ENCODE measurements at regions not wholly inside any gene's neighbourhood (a gene's known extent, or its start where the extent isn't known, plus 50 kb on each side); places are given as distances from the start of the nearest gene placed in this dataset.
A peak's percentile ranks its signal among the peaks of the same experiment; 100 is the strongest.

DNA sequence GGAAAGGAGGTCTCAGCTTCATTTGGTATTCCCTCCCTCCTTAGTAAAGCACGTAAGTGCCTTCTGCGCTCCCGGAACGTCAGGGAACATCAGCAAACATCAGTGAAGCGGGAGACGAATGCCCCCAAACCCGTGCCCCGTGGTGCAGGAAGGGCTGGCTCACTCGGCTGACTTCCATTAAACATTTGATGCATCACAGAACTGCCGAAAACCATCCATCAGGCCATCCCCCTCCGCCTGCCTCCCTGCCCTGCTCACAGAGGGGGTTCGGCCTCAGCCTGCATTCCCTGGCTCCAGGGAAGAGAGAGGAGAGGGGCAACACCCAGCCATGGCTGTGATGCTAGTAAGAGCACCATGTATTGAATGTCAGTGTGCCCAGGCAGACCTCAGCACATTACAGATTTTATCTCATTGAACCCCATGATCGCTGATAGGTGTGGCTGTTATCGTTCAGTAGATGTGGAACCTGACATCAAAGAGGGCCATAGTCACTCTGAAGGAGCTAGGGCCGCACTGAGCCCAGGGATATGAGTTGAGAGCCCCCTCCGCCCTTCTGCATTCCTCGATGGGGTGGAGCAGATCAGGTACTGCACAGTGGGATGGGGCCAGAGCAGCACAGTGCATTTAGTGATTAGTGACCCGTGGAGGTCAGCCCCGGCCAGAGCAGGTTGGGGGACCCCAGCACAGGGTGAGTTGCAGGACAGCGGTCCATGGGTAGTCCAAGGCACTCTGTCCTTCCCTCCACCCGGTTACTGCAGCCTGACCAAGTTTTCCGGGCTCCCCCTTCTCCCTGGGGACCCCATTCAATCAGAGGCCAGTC, 146.4 kb downstream of the RPS24 start:
- H3K27ac Mint-ChIP-seq (ENCODE audit: low read depth, unreplicated experiment) = no peak overlapping the region
- CTCF ChIA-PET = interaction anchor here (0.5 to 1.1 kb wide), 2 partner anchors 166 to 1015 kb away, joined by 3 read pairs; no protein-coding TSS in a partner anchor
- peaks cover 35% of the 10 kb centered on the region for H3K27me3 Mint-ChIP-seq (ENCODE audit: insufficient read depth, unreplicated experiment)
- TF ChIP-seq, protein P1, sequence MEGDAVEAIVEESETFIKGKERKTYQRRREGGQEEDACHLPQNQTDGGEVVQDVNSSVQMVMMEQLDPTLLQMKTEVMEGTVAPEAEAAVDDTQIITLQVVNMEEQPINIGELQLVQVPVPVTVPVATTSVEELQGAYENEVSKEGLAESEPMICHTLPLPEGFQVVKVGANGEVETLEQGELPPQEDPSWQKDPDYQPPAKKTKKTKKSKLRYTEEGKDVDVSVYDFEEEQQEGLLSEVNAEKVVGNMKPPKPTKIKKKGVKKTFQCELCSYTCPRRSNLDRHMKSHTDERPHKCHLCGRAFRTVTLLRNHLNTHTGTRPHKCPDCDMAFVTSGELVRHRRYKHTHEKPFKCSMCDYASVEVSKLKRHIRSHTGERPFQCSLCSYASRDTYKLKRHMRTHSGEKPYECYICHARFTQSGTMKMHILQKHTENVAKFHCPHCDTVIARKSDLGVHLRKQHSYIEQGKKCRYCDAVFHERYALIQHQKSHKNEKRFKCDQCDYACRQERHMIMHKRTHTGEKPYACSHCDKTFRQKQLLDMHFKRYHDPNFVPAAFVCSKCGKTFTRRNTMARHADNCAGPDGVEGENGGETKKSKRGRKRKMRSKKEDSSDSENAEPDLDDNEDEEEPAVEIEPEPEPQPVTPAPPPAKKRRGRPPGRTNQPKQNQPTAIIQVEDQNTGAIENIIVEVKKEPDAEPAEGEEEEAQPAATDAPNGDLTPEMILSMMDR (IDR thresholded peaks at IDR 0.05; ENCODE audit: unreplicated experiment) = no peak
- H3K36me3 Mint-ChIP-seq (ENCODE audit: insufficient read depth, unreplicated experiment) = no peaks in the 10 kb centered on the region
- H3K4me3 Mint-ChIP-seq (ENCODE audit: unreplicated experiment) = no peak overlapping the region
- POLR2A ChIA-PET = no interaction called here
- DNase-seq (ENCODE audit: unreplicated experiment) = no peak
- no TSS peak for BruUV-seq (replicated peaks)
- intact Hi-C loops (cut with micrococcal nuclease) = no loop called here
- peaks cover 6% of the 10 kb centered on the region for H3K4me1 Mint-ChIP-seq (ENCODE audit: insufficient read depth, unreplicated experiment)
- H3K9me3 Mint-ChIP-seq (ENCODE audit: unreplicated experiment) = no peaks in the 10 kb centered on the region

DNA sequence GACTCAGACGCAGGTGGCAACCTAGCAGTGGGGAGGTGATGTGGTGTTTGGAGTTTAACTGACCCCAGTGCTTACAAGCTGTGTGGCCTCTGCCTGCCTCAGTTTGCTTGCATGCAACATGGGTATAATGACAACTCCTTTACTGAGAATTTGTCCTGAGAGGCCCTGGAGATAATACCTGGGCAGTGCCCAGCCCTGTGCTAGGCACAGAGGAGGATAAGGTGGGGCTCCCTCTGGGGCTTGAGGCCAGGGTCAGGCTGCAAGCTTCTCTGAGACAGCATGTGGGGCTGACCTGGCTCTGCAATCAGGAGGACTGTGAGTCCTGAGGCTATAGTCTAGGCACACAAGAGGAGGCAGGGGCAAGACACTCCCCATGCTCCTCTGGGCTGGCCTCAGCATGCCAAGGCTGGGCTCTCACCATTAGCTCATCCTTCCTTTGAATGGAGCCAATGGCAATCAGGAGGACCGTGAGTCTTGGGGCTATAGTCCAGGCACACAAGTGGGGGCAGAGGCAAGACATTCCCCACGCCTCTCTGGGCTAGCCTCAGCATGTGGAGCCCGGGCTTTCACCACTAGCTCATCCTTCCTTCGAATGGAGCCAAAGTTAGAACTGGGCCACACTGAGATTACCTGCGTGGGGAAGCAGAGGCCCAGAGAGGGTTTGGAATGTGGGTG, 147.9 kb downstream of the RPS24 start:
- intact Hi-C loops (cut with micrococcal nuclease) = no loop called here
- TF ChIP-seq, protein P1 (IDR thresholded peaks at IDR 0.05; ENCODE audit: unreplicated experiment) = no peak
- Mint-ChIP-seq H3K27ac (ENCODE audit: low read depth, unreplicated experiment) (no peak overlapping the region), H3K27me3 (ENCODE audit: insufficient read depth, unreplicated experiment) (peaks cover 35% of the 10 kb centered on the region), H3K36me3 (ENCODE audit: insufficient read depth, unreplicated experiment) (no peaks in the 10 kb centered on the region), H3K9me3 (ENCODE audit: unreplicated experiment) (no peaks in the 10 kb centered on the region), H3K4me3 (ENCODE audit: unreplicated experiment) (no peak overlapping the region), H3K4me1 (ENCODE audit: insufficient read depth, unreplicated experiment) (peaks cover 6% of the 10 kb centered on the region)
- peak; percentile 6 for DNase-seq (ENCODE audit: unreplicated experiment)
- ChIA-PET CTCF (interaction anchor here (0.6 kb wide), 1 partner anchor 285 kb away, joined by 4 read pairs; no protein-coding TSS in a partner anchor), POLR2A (no interaction called here)
- no TSS peak for BruUV-seq (replicated peaks)

DNA sequence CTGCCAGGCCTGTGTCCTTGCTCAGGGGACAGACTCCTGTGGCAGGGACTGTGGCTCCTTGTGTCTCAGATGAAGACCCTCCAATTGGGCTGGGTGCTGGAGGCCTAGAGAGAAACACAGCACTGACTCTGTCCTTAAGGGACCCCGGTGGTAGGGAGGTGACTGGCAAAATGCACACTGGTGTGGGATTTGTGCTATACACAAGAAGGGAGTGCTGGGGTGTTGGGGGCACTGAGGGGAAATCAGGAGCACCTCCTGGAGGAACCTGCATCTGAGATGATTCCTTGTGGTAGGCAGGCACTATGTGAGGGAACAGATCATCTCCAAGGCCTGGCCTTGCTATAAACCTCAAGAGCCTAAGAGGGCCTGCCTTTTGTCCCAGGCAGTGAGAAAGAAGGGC, 149.2 kb downstream of the RPS24 start:
- DNase-seq (ENCODE audit: unreplicated experiment) = no peak
- Mint-ChIP-seq H3K36me3 (ENCODE audit: insufficient read depth, unreplicated experiment) (no peaks in the 10 kb centered on the region), H3K4me1 (ENCODE audit: insufficient read depth, unreplicated experiment) (peaks cover 6% of the 10 kb centered on the region), H3K27ac (ENCODE audit: low read depth, unreplicated experiment) (no peak overlapping the region), H3K27me3 (ENCODE audit: insufficient read depth, unreplicated experiment) (peaks cover 32% of the 10 kb centered on the region), H3K9me3 (ENCODE audit: unreplicated experiment) (no peaks in the 10 kb centered on the region), H3K4me3 (ENCODE audit: unreplicated experiment) (no peak overlapping the region)
- CTCF ChIA-PET = no interaction called here
- BruUV-seq (replicated peaks) = no TSS peak
- TF ChIP-seq, protein P1 (IDR thresholded peaks at IDR 0.05; ENCODE audit: unreplicated experiment) = no peak
- POLR2A ChIA-PET = interaction anchor here (1.2 kb wide), 1 partner anchor 1007 kb away, joined by 4 read pairs; no protein-coding TSS in a partner anchor
- intact Hi-C loops (cut with micrococcal nuclease) = no loop called here

DNA sequence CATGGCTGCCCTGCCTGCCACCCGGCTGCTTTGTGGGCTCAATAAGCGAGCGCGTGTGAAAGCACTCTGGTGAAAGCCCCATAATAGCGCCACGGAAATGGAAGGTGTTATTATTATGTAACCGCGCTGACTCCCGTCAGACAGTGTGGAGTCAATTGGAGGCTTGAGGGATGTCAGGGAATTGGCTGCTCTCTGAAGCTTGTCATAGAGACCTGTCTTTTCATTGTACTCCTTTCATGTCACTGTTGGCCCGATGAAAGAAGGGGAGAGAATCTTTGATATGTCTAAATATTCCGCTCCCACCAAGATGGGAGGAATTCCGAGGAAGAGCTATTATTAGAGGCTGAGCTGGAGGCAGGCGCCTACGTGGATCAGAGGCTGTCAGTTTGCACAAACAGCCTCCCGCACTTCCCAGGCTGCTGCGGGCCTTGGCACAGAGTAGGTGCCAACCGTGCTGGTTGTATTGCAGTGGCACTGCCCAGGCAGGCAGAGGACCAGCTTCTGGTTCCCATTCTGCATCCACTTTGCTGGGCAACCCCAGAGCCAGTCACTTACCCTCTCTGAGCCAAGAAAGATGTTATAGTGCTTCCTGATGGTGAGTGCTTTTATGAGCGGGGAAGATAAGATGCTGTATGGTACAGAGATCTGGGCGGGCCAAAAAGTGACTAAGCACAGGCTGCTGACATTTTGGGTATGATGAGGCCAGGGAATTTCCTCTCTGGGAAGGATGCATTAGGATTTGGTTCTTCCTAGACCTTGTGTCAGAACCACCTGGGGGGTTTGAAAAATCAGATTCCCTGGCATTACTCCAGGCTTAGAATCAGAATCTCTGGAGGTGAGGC, 151.4 kb downstream of the RPS24 start:
- POLR2A ChIA-PET = no interaction called here
- no peak overlapping the region for H3K27ac Mint-ChIP-seq (ENCODE audit: low read depth, unreplicated experiment)
- no peaks in the 10 kb centered on the region for H3K4me1 Mint-ChIP-seq (ENCODE audit: insufficient read depth, unreplicated experiment)
- peaks cover 13% of the 10 kb centered on the region for H3K27me3 Mint-ChIP-seq (ENCODE audit: insufficient read depth, unreplicated experiment)
- DNase-seq (ENCODE audit: unreplicated experiment) = no peak
- no peaks in the 10 kb centered on the region for H3K9me3 Mint-ChIP-seq (ENCODE audit: unreplicated experiment)
- TF ChIP-seq, protein P1 (IDR thresholded peaks at IDR 0.05; ENCODE audit: unreplicated experiment) = no peak
- H3K4me3 Mint-ChIP-seq (ENCODE audit: unreplicated experiment) = no peak overlapping the region
- CTCF ChIA-PET = no interaction called here
- no peaks in the 10 kb centered on the region for H3K36me3 Mint-ChIP-seq (ENCODE audit: insufficient read depth, unreplicated experiment)
- intact Hi-C loops (cut with micrococcal nuclease) = no loop called here
- no TSS peak for BruUV-seq (replicated peaks)

All from MCF 10A (cell line).